ENCODE measurements at regions not wholly inside any gene's neighbourhood (a gene's known extent, or its start where the extent isn't known, plus 50 kb on each side); places are given as distances from the start of the nearest gene placed in this dataset.

- H2AFZ ChIP-seq (ENCODE audit: low read depth, low read length, poor library complexity, severe bottlenecking), result no peak overlapping the region
- H3K9me3 ChIP-seq (ENCODE audit: control insufficient read depth in 1 of 2, insufficient read depth in 1 of 2, low read depth in 1 of 2, low read length in 2 of 2), result peaks cover 0 to 4% of the 10 kb centered on the region in 2 experiments; a peak in 1 of 4 replicates
- H3K9ac ChIP-seq (ENCODE audit: low read length), result no peak overlapping the region
- ChIA-PET CTCF (no interaction called here), RAD21 (ENCODE audit: low non-redundant PET in 1 of 2, low total read pairs in 2 of 2, uncharacterized antibody in 2 of 2, unreplicated experiment in 2 of 2) (no interaction called here), POLR2A (no interaction called here)
- no peak for TF ChIP-seq ZFX (IDR thresholded peaks at IDR 0.05)
- TF ChIP-seq POLR2AphosphoS5 (IDR thresholded peaks at IDR 0.05; ENCODE audit: low read depth, low read length), result no peak
- no peak overlapping the region for H3K4me3 ChIP-seq (replicated peaks in 1 of 2; ENCODE audit: low read depth in 1 of 2, low read length in 2 of 2)
- H3K4me2 ChIP-seq (ENCODE audit: low read length), result no peak overlapping the region
- BruUV-seq (replicated peaks), result no TSS peak
- H3K9me2 ChIP-seq (ENCODE audit: insufficient read depth), result no peaks in the 10 kb centered on the region
- intact Hi-C loops (cut with micrococcal nuclease), result loop anchor here (10.0 kb wide), 1 partner anchor 459 kb away; no protein-coding TSS in a partner anchor
- ATAC-seq (no peak), DNase-seq (ENCODE audit: low read depth, low spot score) (no peak)
- no peaks in the 10 kb centered on the region for H3K27me3 ChIP-seq (ENCODE audit: insufficient read depth, low read length)
- H3K36me3 ChIP-seq (ENCODE audit: control insufficient read depth in 1 of 2, insufficient read depth in 2 of 2, low read length in 2 of 2), result no peaks in the 10 kb centered on the region
- no peaks in the 10 kb centered on the region for H4K20me1 ChIP-seq (ENCODE audit: insufficient read depth)
- no peak overlapping the region for H3K27ac ChIP-seq (ENCODE audit: low read depth, low read length)
- H3K4me1 ChIP-seq (ENCODE audit: control insufficient read depth in 1 of 2, insufficient read depth in 2 of 2, low read length in 2 of 2), result no peaks in the 10 kb centered on the region
- no peaks in the 10 kb centered on the region for H3K79me2 ChIP-seq (ENCODE audit: insufficient read depth, low read length)
Observed at GRCh38 chr12:130286041-130286440, 51.6 kb upstream of the PIWIL1 start.

- RAD21 ChIA-PET (ENCODE audit: low non-redundant PET in 1 of 2, low total read pairs in 2 of 2, uncharacterized antibody in 2 of 2, unreplicated experiment in 2 of 2), result no interaction called here
- Histone ChIP-seq H3K27me3 (ENCODE audit: insufficient read depth, low read length) (no peaks in the 10 kb centered on the region), H3K9me3 (ENCODE audit: control insufficient read depth in 1 of 2, insufficient read depth in 1 of 2, low read depth in 1 of 2, low read length in 2 of 2) (peaks cover 0 to 4% of the 10 kb centered on the region in 2 experiments; a peak in 1 of 4 replicates), H3K4me3 (replicated peaks in 1 of 2; ENCODE audit: low read depth in 1 of 2, low read length in 2 of 2) (no peak overlapping the region), H4K20me1 (ENCODE audit: insufficient read depth) (no peaks in the 10 kb centered on the region), H3K79me2 (ENCODE audit: insufficient read depth, low read length) (no peaks in the 10 kb centered on the region), H3K9ac (ENCODE audit: low read length) (no peak overlapping the region), H3K36me3 (ENCODE audit: control insufficient read depth in 1 of 2, insufficient read depth in 2 of 2, low read length in 2 of 2) (no peaks in the 10 kb centered on the region), H3K9me2 (ENCODE audit: insufficient read depth) (no peaks in the 10 kb centered on the region), H3K4me1 (ENCODE audit: control insufficient read depth in 1 of 2, insufficient read depth in 2 of 2, low read length in 2 of 2) (no peaks in the 10 kb centered on the region), H2AFZ (ENCODE audit: low read depth, low read length, poor library complexity, severe bottlenecking) (no peak overlapping the region), H3K27ac (ENCODE audit: low read depth, low read length) (no peak overlapping the region), H3K4me2 (ENCODE audit: low read length) (no peak overlapping the region)
- CTCF ChIA-PET, result no interaction called here
- POLR2A ChIA-PET, result no interaction called here
- no peak for DNase-seq (ENCODE audit: low read depth, low spot score)
- BruUV-seq (replicated peaks), result no TSS peak
- intact Hi-C loops (cut with micrococcal nuclease), result loop anchor here (10.0 kb wide), 1 partner anchor 458 kb away; no protein-coding TSS in a partner anchor
- ATAC-seq, result no peak
- TF ChIP-seq POLR2A (IDR thresholded peaks at IDR 0.05; ENCODE audit: borderline replicate concordance, extremely low read depth, insufficient read depth, insufficient read length) (no peak), CEBPB (IDR thresholded peaks at IDR 0.05; ENCODE audit: low read depth) (no peak), SIN3A (IDR thresholded peaks at IDR 0.05; ENCODE audit: low read depth) (no peak), EZH2 (IDR thresholded peaks at IDR 0.05) (no peak), CTCF (IDR thresholded peaks at IDR 0.05 in 2 of 3, conservative IDR thresholded peaks at IDR 0.05 in 1 of 3; ENCODE audit: borderline replicate concordance in 1 of 3, insufficient read depth in 1 of 3, low read depth in 2 of 3, low read length in 2 of 3) (no peak), CBX3 (IDR thresholded peaks at IDR 0.05; ENCODE audit: low read depth) (no peak), EZH2phosphoT487 (IDR thresholded peaks at IDR 0.05; ENCODE audit: borderline replicate concordance) (no peak), YY1 (IDR thresholded peaks at IDR 0.05; ENCODE audit: extremely low read depth, insufficient replicate concordance, low read depth, low read length) (no peak), EGR1 (IDR thresholded peaks at IDR 0.05; ENCODE audit: low read depth) (no peak), ZNF274 (IDR thresholded peaks at IDR 0.05; ENCODE audit: low read depth, low read length) (no peak), SP1 (IDR thresholded peaks at IDR 0.05; ENCODE audit: low read depth) (no peak), ATF3 (IDR thresholded peaks at IDR 0.05) (no peak), MAX (IDR thresholded peaks at IDR 0.05) (no peak), RAD21 (IDR thresholded peaks at IDR 0.05; ENCODE audit: low read depth) (no peak), JUND (IDR thresholded peaks at IDR 0.05) (no peak), TCF7L2 (IDR thresholded peaks at IDR 0.05; ENCODE audit: borderline replicate concordance, extremely low read depth, insufficient read depth, insufficient read length) (no peak)
Observed at GRCh38 chr12:130286741-130287440, 50.8 kb upstream of the PIWIL1 start.

Measured in HCT116 (cell line).